ENCODE measurements at regions not wholly inside any gene's neighbourhood (a gene's known extent, or its start where the extent isn't known, plus 50 kb on each side); places are given as distances from the start of the nearest gene placed in this dataset.

GRCh38 chr1:88421997-88422396 lies 262.1 kb upstream of the PKN2 start:
- TF ChIP-seq ZFP30 (CRISPR knock-in tag; IDR thresholded peaks at IDR 0.05): no peak
- no peak for TF ChIP-seq ESRRG (CRISPR knock-in tag; IDR thresholded peaks at IDR 0.05)
- no peak for TF ChIP-seq ZC3H10 (CRISPR knock-in tag; IDR thresholded peaks at IDR 0.05)
- TF ChIP-seq, protein P1, sequence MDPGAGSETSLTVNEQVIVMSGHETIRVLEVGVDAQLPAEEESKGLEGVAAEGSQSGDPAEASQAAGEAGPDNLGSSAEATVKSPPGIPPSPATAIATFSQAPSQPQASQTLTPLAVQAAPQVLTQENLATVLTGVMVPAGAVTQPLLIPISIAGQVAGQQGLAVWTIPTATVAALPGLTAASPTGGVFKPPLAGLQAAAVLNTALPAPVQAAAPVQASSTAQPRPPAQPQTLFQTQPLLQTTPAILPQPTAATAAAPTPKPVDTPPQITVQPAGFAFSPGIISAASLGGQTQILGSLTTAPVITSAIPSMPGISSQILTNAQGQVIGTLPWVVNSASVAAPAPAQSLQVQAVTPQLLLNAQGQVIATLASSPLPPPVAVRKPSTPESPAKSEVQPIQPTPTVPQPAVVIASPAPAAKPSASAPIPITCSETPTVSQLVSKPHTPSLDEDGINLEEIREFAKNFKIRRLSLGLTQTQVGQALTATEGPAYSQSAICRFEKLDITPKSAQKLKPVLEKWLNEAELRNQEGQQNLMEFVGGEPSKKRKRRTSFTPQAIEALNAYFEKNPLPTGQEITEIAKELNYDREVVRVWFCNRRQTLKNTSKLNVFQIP (CRISPR knock-in tag; IDR thresholded peaks at IDR 0.05; ENCODE audit: borderline replicate concordance, low read depth): no peak
- no peak for TF ChIP-seq ZNF8 (CRISPR knock-in tag; IDR thresholded peaks at IDR 0.05)
- TF ChIP-seq ZNF565 (CRISPR knock-in tag; conservative IDR thresholded peaks at IDR 0.05; ENCODE audit: low read depth): no peak
- no peak for TF ChIP-seq RARB (CRISPR knock-in tag; IDR thresholded peaks at IDR 0.05)
- no peak for TF ChIP-seq ISL1 (CRISPR knock-in tag; IDR thresholded peaks at IDR 0.05)
- TF ChIP-seq ZFP3 (CRISPR knock-in tag; IDR thresholded peaks at IDR 0.05): no peak
- no peak for TF ChIP-seq TSHZ2 (CRISPR knock-in tag; IDR thresholded peaks at IDR 0.05)
- no peak for TF ChIP-seq ARNTL (CRISPR knock-in tag; IDR thresholded peaks at IDR 0.05; ENCODE audit: borderline replicate concordance, low read depth)
- TF ChIP-seq, protein P2, sequence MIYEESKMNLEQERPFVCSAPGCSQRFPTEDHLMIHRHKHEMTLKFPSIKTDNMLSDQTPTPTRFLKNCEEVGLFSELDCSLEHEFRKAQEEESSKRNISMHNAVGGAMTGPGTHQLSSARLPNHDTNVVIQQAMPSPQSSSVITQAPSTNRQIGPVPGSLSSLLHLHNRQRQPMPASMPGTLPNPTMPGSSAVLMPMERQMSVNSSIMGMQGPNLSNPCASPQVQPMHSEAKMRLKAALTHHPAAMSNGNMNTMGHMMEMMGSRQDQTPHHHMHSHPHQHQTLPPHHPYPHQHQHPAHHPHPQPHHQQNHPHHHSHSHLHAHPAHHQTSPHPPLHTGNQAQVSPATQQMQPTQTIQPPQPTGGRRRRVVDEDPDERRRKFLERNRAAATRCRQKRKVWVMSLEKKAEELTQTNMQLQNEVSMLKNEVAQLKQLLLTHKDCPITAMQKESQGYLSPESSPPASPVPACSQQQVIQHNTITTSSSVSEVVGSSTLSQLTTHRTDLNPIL (CRISPR knock-in tag; IDR thresholded peaks at IDR 0.05; ENCODE audit: low read depth): no peak
- TF ChIP-seq ZNF70 (CRISPR knock-in tag; IDR thresholded peaks at IDR 0.05): no peak
- no peak for TF ChIP-seq OSR1 (CRISPR knock-in tag; IDR thresholded peaks at IDR 0.05)
- no peak for TF ChIP-seq PPARA (CRISPR knock-in tag; IDR thresholded peaks at IDR 0.05; ENCODE audit: borderline replicate concordance)
- no peak for TF ChIP-seq GLIS3 (CRISPR knock-in tag; IDR thresholded peaks at IDR 0.05)
- no peak for TF ChIP-seq PATZ1 (CRISPR knock-in tag; IDR thresholded peaks at IDR 0.05; ENCODE audit: borderline replicate concordance)
- TF ChIP-seq, protein P3, sequence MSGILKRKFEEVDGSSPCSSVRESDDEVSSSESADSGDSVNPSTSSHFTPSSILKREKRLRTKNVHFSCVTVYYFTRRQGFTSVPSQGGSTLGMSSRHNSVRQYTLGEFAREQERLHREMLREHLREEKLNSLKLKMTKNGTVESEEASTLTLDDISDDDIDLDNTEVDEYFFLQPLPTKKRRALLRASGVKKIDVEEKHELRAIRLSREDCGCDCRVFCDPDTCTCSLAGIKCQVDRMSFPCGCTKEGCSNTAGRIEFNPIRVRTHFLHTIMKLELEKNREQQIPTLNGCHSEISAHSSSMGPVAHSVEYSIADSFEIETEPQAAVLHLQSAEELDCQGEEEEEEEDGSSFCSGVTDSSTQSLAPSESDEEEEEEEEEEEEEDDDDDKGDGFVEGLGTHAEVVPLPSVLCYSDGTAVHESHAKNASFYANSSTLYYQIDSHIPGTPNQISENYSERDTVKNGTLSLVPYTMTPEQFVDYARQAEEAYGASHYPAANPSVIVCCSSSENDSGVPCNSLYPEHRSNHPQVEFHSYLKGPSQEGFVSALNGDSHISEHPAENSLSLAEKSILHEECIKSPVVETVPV (CRISPR knock-in tag; IDR thresholded peaks at IDR 0.05): no peak
- ATAC-seq: no peak

GRCh38 chr1:88433556-88433955 lies 250.5 kb upstream of the PKN2 start:
- ATAC-seq: no peak
- TF ChIP-seq GLIS3 (CRISPR knock-in tag; IDR thresholded peaks at IDR 0.05) (no peak), TCF4 (CRISPR knock-in tag; IDR thresholded peaks at IDR 0.05; ENCODE audit: borderline replicate concordance) (no peak)

GRCh38 chr1:88434836-88435235 lies 249.2 kb upstream of the PKN2 start:
- ATAC-seq: no peak
- TF ChIP-seq, protein P3 (CRISPR knock-in tag; IDR thresholded peaks at IDR 0.05): no peak
- TF ChIP-seq ZNF70 (CRISPR knock-in tag; IDR thresholded peaks at IDR 0.05): no peak
- no peak for TF ChIP-seq ARNTL (CRISPR knock-in tag; IDR thresholded peaks at IDR 0.05; ENCODE audit: borderline replicate concordance, low read depth)
- TF ChIP-seq, protein P1 (CRISPR knock-in tag; IDR thresholded peaks at IDR 0.05; ENCODE audit: borderline replicate concordance, low read depth): no peak
- no peak for TF ChIP-seq PATZ1 (CRISPR knock-in tag; IDR thresholded peaks at IDR 0.05; ENCODE audit: borderline replicate concordance)
